GM19324 (cell line): ENCODE measurements at regions not wholly inside any gene's neighbourhood (a gene's known extent, or its start where the extent isn't known, plus 50 kb on each side); places are given as distances from the start of the nearest gene placed in this dataset.

Source experiments
- ATAC-seq: cut with Tn5 transposase; IDR thresholded peaks from one replicate; pipeline ENCODE4 v1.9.1; 2021; ENCODE audit warnings: mild to moderate bottlenecking, moderate library complexity; ENCODE audit not compliant: unreplicated experiment, low FRiP score

- ATAC-seq, result no peak
These were observed 275.1 kb upstream of the KLF14 start for GRCh38 chr7:131008840-131009711.

DNA sequence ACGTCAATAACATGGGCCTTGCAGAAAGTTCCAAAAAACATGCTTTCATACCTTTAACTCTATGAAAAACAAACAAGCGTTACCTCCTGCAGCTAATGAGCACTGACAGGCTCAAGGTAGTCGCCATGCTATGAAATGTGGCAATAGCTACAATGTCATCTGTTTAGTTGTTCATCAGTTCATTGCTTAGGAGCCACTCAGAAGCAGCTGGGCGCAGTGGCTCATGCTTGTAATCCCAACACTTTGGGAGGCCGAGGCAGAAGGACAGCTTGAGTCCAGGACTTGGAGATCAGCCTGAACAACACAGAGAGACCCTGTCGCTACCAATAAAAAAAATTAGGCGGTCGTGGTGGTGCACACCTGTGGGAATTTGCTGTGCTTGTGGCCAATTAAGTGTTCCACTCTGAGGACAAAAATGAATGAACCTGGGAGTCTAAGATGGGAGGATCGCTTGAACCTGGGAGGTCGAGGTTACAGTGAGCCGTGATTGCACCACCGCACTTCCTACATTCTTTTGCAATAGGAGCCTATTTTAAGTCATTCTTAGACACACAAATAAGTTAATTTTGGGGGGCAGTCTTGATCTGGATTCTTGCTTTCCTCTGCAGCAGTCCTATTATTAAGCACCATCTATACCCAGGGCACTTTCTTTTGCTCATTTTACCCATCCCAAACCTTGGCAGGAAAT, 276.2 kb upstream of the KLF14 start:
- no peak for ATAC-seq

- ATAC-seq, result no peak
These were observed 276.9 kb upstream of the KLF14 start for GRCh38 chr7:131010717-131011431.

- no peak for ATAC-seq
These were observed 277.4 kb upstream of the KLF14 start for GRCh38 chr7:131011432-131011742.

DNA sequence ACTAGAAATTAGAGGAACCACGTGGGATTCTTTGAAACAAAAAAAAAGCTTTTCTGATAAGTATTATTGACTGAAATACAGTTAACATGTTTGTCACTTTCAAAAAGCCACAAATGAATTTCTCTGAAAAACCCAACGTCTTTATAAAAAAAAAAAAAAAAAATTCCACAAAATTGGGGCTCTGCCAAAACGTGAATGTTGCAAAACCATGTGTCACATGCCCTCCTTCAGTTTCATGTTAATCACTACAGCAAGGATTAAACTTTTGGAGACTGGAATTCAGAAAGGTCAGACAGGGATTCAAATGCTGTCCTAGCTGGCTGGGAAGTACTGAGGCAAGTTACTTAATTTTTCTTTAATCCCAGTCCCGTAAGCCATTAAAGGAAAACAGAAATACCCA, 278.0 kb upstream of the KLF14 start:
- ATAC-seq, result no peak

DNA sequence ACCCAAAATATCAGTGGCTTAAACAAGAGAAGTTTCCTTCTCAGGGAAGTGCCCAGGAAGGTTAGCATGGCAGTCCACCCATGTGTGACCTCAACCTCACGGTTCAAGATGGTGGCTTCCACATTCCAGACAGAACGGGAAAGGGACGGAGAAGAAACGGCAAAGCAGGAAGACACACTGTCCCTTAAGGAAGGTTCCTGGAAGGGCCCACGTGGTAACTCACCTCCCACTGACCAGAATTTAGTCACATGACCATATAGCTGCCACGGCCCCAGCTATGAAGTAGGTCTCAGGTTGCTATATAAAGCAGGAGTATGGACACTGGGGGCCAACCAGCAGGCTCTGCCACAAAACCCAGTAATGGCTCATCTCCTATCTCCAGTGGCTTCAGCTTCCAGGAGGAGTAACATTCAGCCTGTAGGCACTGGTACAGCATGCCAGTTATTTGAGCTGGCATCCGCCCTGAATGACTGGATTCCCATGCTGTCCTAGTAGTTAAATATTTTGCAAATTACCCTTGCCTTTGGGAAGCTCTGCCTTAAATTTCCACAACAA, 278.5 kb upstream of the KLF14 start:
- no peak for ATAC-seq

DNA sequence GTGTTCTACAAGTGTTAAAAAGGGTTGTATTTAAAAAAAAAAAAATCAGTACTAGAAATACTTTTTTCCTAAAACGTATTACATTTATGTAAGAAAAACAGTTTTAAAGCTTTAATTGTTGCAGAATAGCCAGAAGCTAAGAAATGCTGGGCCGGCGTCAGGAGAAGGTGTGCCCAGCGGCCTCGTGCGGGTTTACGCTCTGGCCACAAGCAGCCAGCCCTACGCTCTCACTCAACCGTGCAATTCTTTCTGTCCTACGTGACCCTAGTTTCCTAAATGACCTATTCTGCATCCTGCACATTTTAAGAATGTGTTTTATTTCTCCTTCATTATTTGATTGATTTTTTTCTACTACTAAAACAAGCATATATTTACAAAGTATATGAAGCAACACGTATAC, 279.7 kb upstream of the KLF14 start:
- ATAC-seq, result no peak

- ATAC-seq, result no peak
These were observed 281.1 kb upstream of the KLF14 start for GRCh38 chr7:131014906-131015656.

- no peak for ATAC-seq
These were observed 281.6 kb upstream of the KLF14 start for GRCh38 chr7:131015657-131015958.

- no peak for ATAC-seq
These were observed 282.2 kb upstream of the KLF14 start for GRCh38 chr7:131016230-131016629.

GRCh38 chr7:131019351-131019750, 285.3 kb upstream of the KLF14 start:
- ATAC-seq, result no peak

DNA sequence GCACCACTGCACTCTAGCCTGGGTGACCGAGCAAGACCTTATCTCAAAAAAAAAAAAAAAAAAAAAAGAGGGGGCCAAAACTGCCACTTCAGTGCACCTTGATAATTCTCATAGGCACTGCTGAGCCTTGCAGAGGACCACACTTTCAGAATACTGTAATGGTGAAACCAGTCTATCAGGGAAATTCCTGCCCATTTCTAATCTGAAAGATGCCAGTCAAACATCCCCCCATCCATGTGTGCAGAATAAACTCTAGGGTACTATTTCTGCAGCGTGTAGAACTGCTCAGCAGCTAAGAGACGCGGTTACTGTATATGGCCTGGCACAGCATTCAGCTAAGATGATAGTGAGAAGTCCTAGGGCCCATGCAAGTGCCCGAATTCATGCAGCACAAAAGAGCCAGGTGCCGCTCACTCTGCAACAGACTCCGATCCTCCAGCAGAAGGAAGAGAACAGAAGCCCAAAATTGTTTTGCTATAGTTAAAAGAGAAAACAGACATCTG, 286.8 kb upstream of the KLF14 start:
- ATAC-seq, result no peak

GRCh38 chr7:131021460-131021859, 287.5 kb upstream of the KLF14 start:
- ATAC-seq, result no peak

DNA sequence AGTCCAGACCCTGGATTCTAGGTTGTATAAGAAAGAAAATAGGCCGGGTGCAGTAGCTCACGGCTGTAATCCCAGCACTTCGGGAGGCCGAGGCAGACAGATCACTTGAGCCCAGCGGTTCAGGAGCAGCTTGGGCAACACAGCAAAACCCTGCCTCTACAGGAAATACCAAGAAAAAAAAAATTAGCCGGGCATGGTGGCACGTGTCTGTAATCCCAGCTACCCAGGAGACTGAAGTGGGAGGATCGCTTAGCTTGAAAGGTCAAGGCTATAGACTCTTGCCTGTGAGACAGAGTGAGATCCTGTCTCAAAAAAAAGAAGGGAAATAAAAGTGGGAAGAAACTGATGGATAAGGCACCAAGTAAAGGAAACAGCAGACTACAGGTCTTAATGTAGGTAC, 287.9 kb upstream of the KLF14 start:
- no peak for ATAC-seq

- no peak for ATAC-seq
These were observed 292.4 kb upstream of the KLF14 start for GRCh38 chr7:131026297-131027000.

DNA sequence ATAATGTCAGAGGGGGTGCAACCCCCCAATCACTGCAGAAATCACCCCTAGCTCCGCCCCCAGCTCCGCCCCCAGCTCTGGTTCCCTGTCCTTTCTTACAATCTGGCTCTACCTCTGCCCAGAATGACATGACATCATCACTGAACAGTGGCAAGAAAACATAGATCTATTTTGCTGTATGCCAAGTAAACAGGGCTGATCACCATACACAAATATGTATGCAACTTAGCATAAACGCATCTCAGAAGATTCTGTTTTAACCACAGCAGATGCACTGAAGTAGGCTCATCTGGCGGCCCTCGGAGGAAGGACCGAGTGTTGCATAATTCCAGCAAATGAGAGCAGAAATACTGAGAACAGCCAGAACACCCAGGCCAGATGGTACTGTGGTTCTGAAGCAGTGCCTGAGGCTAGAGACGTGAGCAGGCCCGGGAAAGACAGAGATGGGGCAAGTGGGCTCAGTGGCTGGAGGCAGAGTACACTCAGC, 293.3 kb upstream of the KLF14 start:
- no peak for ATAC-seq

DNA sequence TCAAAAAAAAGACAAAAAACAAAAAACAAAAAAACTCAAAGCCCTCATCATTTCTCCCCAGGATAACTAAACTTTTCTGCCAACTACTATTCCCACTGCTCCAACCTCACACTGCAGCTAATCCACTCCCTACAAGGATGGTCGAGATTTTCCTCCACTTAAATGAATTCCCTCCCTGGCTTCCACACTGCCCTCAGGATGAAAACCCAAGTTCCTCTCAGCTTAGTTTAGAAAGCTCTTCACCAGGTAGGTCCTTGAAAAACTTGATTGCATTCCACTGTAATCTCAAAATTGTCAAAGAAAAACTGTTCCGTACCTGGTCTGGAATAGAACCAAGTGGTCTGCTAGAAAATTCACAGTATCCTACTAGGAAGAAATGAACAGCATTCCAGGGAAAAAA, 294.3 kb upstream of the KLF14 start:
- no peak for ATAC-seq

DNA sequence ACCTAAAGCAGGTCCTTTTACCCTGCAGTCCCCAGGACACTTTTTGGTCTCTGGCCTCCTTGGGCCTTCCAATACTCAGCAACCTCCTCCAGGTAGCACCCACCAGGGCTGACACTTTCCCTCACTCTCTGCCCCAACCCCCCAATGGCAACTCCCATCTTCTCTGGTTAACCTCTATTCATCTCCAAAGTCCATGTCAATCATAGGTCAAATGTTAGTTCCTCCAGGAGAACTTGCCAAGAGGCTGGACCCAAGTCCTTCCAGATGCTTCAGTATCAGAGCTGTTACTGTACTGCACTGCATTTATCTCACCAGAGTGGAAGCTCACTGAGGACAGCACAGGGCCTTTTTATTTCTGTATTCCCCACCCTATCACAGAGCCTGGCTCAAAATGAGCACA, 295.0 kb upstream of the KLF14 start:
- ATAC-seq, result no peak

- no peak for ATAC-seq
These were observed 296.4 kb upstream of the MKLN1 start for GRCh38 chr7:131031099-131031868.
